Kidney (tissue), 13 donors: ENCODE measurements at regions not wholly inside any gene's neighbourhood (a gene's known extent, or its start where the extent isn't known, plus 50 kb on each side); places are given as distances from the start of the nearest gene placed in this dataset.

Experiments used
- DNase-seq, 5 donors: peaks; one replicate each; pipeline ENCODE4 v3.0.0-alpha.2; 2013 to 2020
- FAIRE-seq: peaks from 2 replicates; lab custom pipeline; 2012; peaks lifted over from hg19 to GRCh38; lab: Jason Lieb, UNC
- H3K27ac ChIP-seq, 2 donors: one replicate each; pipeline ENCODE4 v1.7.0; 2013; ENCODE audit warnings: low read depth in 2 of 2, low read length in 2 of 2, inconsistent platforms in 1 of 2
- H3K27me3 ChIP-seq: one replicate; pipeline ENCODE4 v1.7.1; 2013; ENCODE audit warnings: low read length, inconsistent platforms; ENCODE audit not compliant: control insufficient read depth, insufficient read depth
- H3K36me3 ChIP-seq, 3 donors: one replicate each; pipeline versions ENCODE4 v1.7.0 to v1.7.1; 2013; ENCODE audit warnings: low read length in 3 of 3, control low read depth in 1 of 3, inconsistent platforms in 1 of 3; ENCODE audit not compliant: insufficient read depth in 3 of 3, control insufficient read depth in 2 of 3
- H3K4me1 ChIP-seq, 3 donors: one replicate each; pipeline versions ENCODE4 v1.7.0 to v1.7.1; 2013; ENCODE audit warnings: low read length in 3 of 3, inconsistent platforms in 1 of 3, low read depth in 1 of 3; ENCODE audit not compliant: control insufficient read depth in 2 of 3, insufficient read depth in 2 of 3
- H3K4me3 ChIP-seq, 3 donors: one replicate each; pipeline versions ENCODE4 v1.7.0 to v1.8.1; 2013; ENCODE audit warnings: low read length in 3 of 3, control low read depth in 1 of 3, inconsistent platforms in 1 of 3
- H3K9ac ChIP-seq, 3 donors: one replicate each; pipeline versions ENCODE4 v1.7.0 to v1.7.1; 2013; ENCODE audit warnings: low read length in 3 of 3, control low read depth in 1 of 3, inconsistent platforms in 1 of 3
- H3K9me3 ChIP-seq, 3 donors: one replicate each; pipeline versions ENCODE4 v1.7.0 to v1.7.1; 2013; ENCODE audit warnings: low read length in 3 of 3, control low read depth in 1 of 3, inconsistent platforms in 1 of 3; ENCODE audit not compliant: control insufficient read depth in 2 of 3, insufficient read depth in 1 of 3
- intact Hi-C: fragments of 100-400 bp; cut with DNase I; formaldehyde crosslinking; loops from one replicate; pipeline ENCODE4 v1.11.1; 2022
- TF ChIP-seq, protein P1 (sequence below): IDR thresholded peaks from 3 replicates; pipeline ENCODE4 v1.5.1; 2012; ENCODE audit warnings: mild to moderate bottlenecking, moderate library complexity, borderline replicate concordance; ENCODE audit not compliant: insufficient read depth; ENCODE audit errors: extremely low read depth
- donor health status: control.
- donor health status: control.
- donor health status: control.
- donor health status: control.
- donor health status: control.
- donor health status: DM: yes; HTN: yes; CAD: no.
- donor health status: Normal renal cell carcinoma (clear cell type).

DNA sequence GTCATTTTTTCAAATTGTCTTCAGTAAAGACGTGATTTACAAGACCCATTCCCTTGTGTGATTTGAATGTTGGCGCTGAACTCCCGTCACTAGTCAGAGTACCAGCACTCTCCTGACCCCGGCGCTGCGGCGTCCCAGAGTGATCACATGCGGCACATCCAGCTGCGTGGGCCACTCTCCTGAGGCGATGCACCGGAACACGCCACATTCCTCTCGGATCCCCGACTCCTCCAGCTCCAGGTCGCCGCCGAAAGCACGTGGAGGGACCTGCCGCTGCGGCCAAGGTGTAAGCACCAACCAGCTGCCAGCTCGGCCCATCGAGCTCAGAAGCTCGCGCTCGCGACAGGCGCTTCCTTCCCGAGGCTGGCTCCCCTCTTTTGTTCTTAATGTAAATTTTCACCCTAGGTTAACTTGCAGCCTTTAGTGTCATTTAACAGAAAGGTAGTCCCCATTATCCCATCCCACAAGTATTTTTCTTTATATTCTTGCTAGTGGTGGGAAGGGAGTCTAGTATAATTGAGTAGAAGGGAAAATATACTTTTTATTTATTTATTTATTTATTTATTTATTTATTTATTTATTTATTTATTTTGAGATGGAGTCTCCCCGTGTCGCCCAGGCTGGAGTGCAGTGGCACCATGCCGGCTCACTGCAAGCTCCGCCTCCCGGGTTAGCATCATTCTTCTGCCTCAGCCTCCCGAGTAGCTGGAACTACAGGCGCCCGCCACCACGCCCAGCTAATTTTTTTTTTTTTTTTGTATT, 61.7 kb upstream of the VGLL3 start:
- Histone ChIP-seq H3K9me3 (no peaks in the 10 kb centered on the region), H3K4me1 (no peaks in the 10 kb centered on the region), H3K4me3 (no peak overlapping the region), H3K36me3 (no peaks in the 10 kb centered on the region), H3K27me3 (no peaks in the 10 kb centered on the region), H3K9ac (no peak overlapping the region), H3K27ac (no peak overlapping the region)
- intact Hi-C loops, result no loop called here
- DNase-seq (peak in 3 of 5 donors; percentile 4 to 58 (median 32)), FAIRE-seq (no peak)
- TF ChIP-seq, protein P1, sequence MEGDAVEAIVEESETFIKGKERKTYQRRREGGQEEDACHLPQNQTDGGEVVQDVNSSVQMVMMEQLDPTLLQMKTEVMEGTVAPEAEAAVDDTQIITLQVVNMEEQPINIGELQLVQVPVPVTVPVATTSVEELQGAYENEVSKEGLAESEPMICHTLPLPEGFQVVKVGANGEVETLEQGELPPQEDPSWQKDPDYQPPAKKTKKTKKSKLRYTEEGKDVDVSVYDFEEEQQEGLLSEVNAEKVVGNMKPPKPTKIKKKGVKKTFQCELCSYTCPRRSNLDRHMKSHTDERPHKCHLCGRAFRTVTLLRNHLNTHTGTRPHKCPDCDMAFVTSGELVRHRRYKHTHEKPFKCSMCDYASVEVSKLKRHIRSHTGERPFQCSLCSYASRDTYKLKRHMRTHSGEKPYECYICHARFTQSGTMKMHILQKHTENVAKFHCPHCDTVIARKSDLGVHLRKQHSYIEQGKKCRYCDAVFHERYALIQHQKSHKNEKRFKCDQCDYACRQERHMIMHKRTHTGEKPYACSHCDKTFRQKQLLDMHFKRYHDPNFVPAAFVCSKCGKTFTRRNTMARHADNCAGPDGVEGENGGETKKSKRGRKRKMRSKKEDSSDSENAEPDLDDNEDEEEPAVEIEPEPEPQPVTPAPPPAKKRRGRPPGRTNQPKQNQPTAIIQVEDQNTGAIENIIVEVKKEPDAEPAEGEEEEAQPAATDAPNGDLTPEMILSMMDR, result no peak

DNA sequence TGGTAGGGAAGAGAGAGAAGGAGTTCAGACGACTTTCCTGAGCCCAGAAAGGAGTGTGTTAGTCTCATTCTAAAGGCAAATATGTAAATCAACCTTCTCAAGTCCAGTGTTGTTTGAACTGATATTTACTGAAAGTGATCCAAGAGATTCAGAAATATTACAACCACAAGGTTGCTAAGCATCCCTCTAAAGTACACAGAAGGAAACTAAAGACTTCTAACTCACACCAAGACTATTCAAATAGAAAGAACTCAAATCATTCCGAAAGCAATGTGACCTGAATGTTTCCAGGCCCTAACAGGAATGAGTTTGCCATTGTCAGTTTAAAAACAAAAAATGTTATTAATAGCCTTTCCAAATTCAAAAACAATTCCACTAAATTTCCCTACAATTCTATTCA, 56.9 kb upstream of the VGLL3 start:
- intact Hi-C loops, result no loop called here
- DNase-seq (no peak), FAIRE-seq (no peak)
- Histone ChIP-seq H3K36me3 (no peaks in the 10 kb centered on the region), H3K4me1 (no peaks in the 10 kb centered on the region), H3K27ac (no peak overlapping the region), H3K27me3 (no peaks in the 10 kb centered on the region), H3K9ac (no peak overlapping the region), H3K4me3 (no peak overlapping the region), H3K9me3 (no peaks in the 10 kb centered on the region)
- TF ChIP-seq, protein P1, result no peak

DNA sequence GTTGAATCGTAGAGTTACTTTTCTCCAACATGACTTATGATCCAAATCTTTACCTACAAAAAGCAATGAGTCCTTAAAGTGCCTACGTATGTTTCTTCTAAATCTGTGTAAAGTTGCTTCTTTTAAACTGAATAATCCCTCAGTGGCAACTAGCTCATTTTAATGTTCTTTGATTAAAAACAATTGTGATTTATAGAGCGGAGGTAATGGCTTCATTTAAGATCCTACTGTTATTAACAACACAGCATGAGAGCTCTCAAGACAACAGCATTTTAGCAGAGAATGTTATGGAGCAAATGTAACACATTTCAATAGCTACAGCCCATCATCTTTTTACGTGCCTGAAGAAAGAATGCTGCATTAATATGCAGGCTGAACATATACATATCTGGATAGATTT, 55.3 kb upstream of the VGLL3 start:
- Histone ChIP-seq H3K27me3 (no peaks in the 10 kb centered on the region), H3K9me3 (no peaks in the 10 kb centered on the region), H3K36me3 (no peaks in the 10 kb centered on the region), H3K4me3 (no peak overlapping the region), H3K27ac (no peak overlapping the region), H3K4me1 (no peaks in the 10 kb centered on the region), H3K9ac (no peak overlapping the region)
- TF ChIP-seq, protein P1, result no peak
- FAIRE-seq, result no peak
- DNase-seq, result no peak
- intact Hi-C loops, result no loop called here

DNA sequence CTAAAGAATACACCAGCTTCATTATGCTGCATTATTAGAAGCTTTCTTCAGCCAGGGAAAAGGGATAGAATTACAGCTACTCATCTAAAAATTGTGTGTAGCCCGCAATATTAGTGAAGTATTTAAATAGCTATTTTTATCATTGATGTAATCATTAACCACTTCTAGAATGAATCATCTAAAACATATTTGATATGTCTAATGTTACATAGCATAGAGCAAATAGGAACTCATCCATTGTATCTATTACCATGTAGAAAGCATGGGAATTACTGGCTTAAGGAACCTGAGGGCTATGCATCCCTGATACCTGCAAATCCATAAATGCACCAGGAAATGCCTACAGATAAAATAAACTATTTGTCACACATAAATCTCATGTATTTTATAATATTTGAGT, 54.5 kb upstream of the VGLL3 start:
- Histone ChIP-seq H3K9ac (no peak overlapping the region), H3K36me3 (no peaks in the 10 kb centered on the region), H3K4me1 (no peaks in the 10 kb centered on the region), H3K27ac (no peak overlapping the region), H3K27me3 (no peaks in the 10 kb centered on the region), H3K9me3 (no peaks in the 10 kb centered on the region), H3K4me3 (no peak overlapping the region)
- intact Hi-C loops, result no loop called here
- TF ChIP-seq, protein P1, result no peak
- DNase-seq, result no peak
- FAIRE-seq, result no peak
